Fibroblast of lung (primary cell): ENCODE measurements at regions not wholly inside any gene's neighbourhood (a gene's known extent, or its start where the extent isn't known, plus 50 kb on each side); places are given as distances from the start of the nearest gene placed in this dataset.

ENCODE experiments used
- DNase-seq, 2 donors: peaks; one replicate each; pipeline versions ENCODE4 v3.0.0 to v3.0.0-alpha.2; 2010; ENCODE audit warnings: low read depth in 2 of 2
- H2AFZ ChIP-seq: 2 replicates; pipeline ENCODE4 v1.5.1; 2012; ENCODE audit warnings: low read length, control low read depth, inconsistent platforms
- H3K27ac ChIP-seq: 2 replicates; pipeline ENCODE4 v1.5.1; 2011; ENCODE audit warnings: low read length, control low read depth; ENCODE audit not compliant: insufficient read depth
- H3K27me3 ChIP-seq: 2 replicates; pipeline ENCODE4 v1.5.1; 2011; ENCODE audit warnings: mild to moderate bottlenecking, low read length; ENCODE audit not compliant: control insufficient read depth, insufficient read depth
- H3K36me3 ChIP-seq: 2 replicates; pipeline ENCODE4 v1.5.1; 2011; ENCODE audit warnings: low read length; ENCODE audit not compliant: control insufficient read depth, insufficient read depth
- H3K4me1 ChIP-seq: 2 replicates; pipeline ENCODE4 v1.5.1; 2011; ENCODE audit warnings: low read length; ENCODE audit not compliant: control insufficient read depth, insufficient read depth; ENCODE audit errors: extremely low read depth
- H3K4me2 ChIP-seq: 2 replicates; pipeline ENCODE4 v1.5.1; 2011; ENCODE audit warnings: low read length, control low read depth; ENCODE audit not compliant: insufficient read depth; ENCODE audit errors: extremely low read depth
- H3K4me3 ChIP-seq, 4 experiments: fragments of 200-600 bp in 1 of 4; sonication (generic) in 1 of 4; replicated peaks in 1 of 4; 2 replicates each; pipeline ENCODE4 v1.5.1; 2011 to 2016; ENCODE audit warnings: low read length in 4 of 4, low read depth in 3 of 4, mild to moderate bottlenecking in 3 of 4, control low read depth in 2 of 4, inconsistent platforms in 1 of 4, mixed read lengths in 1 of 4; ENCODE audit not compliant: insufficient read depth in 1 of 4; ENCODE audit errors: control extremely low read depth in 1 of 4
- H3K79me2 ChIP-seq: 2 replicates; pipeline ENCODE4 v1.5.1; 2012; ENCODE audit warnings: mild to moderate bottlenecking, low read length, inconsistent platforms; ENCODE audit not compliant: control insufficient read depth, insufficient read depth
- H3K9ac ChIP-seq: 2 replicates; pipeline ENCODE4 v1.5.1; 2011; ENCODE audit warnings: mild to moderate bottlenecking, low read length, control low read depth; ENCODE audit not compliant: insufficient read depth
- H3K9me3 ChIP-seq: 2 replicates; pipeline ENCODE4 v1.5.1; 2012; ENCODE audit warnings: low read depth, low read length; ENCODE audit not compliant: control insufficient read depth, insufficient read depth
- H4K20me1 ChIP-seq: 2 replicates; pipeline ENCODE4 v1.5.1; 2011; ENCODE audit warnings: low read length; ENCODE audit not compliant: control insufficient read depth, insufficient read depth; ENCODE audit errors: extremely low read depth
- EZH2 ChIP-seq: IDR thresholded peaks from 2 replicates; pipeline ENCODE4 v1.5.1; 2012; ENCODE audit warnings: low read length, control low read depth, mild to moderate bottlenecking; ENCODE audit errors: missing control alignments
- TF ChIP-seq, protein P1 (sequence below), 2 donors: IDR thresholded peaks in 1 of 2; conservative IDR thresholded peaks in 1 of 2; 1 replicate in 1 of 2; 2 replicates in 1 of 2; pipeline ENCODE4 v1.5.1; 2011 to 2012; ENCODE audit warnings: low read length in 2 of 2, control low read depth in 1 of 2, inconsistent platforms in 1 of 2, low read depth in 1 of 2, mild to moderate bottlenecking in 1 of 2

DNA sequence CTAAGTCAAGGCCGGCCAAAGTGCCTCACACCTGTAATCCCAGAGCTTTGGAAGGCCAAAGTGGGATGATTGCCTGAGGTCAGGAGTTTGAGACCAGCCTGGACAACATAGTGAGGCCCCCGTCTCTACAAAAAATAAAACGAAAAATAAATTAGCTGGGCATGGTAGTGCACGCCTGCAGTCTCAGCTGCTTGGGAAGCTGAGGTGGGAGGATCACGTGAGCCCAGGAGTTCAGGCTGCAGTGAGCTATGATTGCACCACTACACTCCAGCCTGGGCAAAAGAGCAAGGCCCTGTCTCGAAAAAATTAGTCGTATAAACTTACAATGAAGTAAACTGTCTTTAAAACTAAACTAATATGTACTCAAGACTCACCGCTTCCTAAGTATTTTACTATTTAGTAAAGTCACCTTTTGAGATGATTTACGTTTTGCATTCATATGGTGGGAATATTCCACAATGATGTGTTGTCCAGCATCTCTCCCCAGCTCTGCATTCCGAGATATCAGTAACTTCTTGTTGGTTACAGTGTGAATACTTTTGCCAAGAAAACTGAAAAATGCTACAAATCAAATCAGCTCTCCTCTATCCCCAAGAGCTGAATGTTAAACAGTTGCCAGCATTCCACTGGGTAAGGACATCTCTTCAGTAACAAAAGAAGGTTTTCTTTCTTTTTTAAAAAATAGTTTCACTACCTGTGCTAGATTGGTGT is 84.9 kb upstream of the C21orf91 start:
- H3K4me2 ChIP-seq: no peak overlapping the region
- no peak overlapping the region for H2AFZ ChIP-seq
- H3K27ac ChIP-seq: no peak overlapping the region
- H3K9ac ChIP-seq: no peak overlapping the region
- DNase-seq: peak in 1 of 2 donors; percentile 77
- TF ChIP-seq, protein P1, sequence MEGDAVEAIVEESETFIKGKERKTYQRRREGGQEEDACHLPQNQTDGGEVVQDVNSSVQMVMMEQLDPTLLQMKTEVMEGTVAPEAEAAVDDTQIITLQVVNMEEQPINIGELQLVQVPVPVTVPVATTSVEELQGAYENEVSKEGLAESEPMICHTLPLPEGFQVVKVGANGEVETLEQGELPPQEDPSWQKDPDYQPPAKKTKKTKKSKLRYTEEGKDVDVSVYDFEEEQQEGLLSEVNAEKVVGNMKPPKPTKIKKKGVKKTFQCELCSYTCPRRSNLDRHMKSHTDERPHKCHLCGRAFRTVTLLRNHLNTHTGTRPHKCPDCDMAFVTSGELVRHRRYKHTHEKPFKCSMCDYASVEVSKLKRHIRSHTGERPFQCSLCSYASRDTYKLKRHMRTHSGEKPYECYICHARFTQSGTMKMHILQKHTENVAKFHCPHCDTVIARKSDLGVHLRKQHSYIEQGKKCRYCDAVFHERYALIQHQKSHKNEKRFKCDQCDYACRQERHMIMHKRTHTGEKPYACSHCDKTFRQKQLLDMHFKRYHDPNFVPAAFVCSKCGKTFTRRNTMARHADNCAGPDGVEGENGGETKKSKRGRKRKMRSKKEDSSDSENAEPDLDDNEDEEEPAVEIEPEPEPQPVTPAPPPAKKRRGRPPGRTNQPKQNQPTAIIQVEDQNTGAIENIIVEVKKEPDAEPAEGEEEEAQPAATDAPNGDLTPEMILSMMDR (conservative IDR thresholded peaks at IDR 0.05 in 1 of 2, IDR thresholded peaks at IDR 0.05 in 1 of 2; ENCODE audit: low read depth in 1 of 2, low read length in 2 of 2): no peak
- TF ChIP-seq EZH2: no peak
- H3K9me3 ChIP-seq: no peaks in the 10 kb centered on the region
- H3K27me3 ChIP-seq: no peaks in the 10 kb centered on the region
- no peaks in the 10 kb centered on the region for H3K4me1 ChIP-seq
- H3K36me3 ChIP-seq: no peaks in the 10 kb centered on the region
- no peaks in the 10 kb centered on the region for H3K79me2 ChIP-seq
- no peaks in the 10 kb centered on the region for H4K20me1 ChIP-seq
- no peak overlapping the region for H3K4me3 ChIP-seq

DNA sequence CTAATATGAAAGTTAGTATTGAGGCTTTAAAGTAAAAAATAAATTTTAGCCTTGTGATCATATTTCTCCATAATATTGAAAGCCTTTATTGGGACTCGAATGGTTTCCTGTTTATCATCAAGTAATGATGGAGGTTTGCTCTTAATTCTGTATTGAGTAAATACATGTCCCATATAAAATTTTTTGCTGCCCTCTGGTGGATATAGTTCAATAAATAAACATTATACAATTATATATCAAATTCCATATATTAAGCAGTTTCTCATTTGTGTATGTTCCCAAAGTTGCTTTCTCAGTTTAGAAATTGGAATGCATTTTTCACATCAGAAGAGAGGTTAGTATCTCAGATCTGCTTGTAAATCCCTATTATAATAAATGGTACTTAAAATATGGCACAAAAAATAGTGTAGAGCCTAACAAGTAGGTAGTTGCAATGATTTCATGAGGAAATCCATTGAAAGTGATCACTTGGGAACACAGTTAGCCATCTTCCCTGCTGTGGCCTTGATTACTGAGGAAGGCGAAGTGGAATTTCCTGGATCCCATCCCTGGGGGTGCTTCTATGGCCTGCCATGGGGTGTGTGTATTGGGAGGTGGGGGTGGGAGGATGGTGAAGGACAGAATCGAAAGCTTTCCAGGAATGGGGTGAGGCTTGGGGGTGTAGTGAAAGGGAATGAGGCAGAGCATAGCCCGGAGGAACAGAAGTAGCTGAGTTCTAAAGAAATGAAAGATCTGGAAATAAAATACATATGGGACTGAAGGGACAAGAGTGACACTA is 84.1 kb upstream of the C21orf91 start:
- no peaks in the 10 kb centered on the region for H4K20me1 ChIP-seq
- no peak overlapping the region for H3K4me3 ChIP-seq
- no peak overlapping the region for H3K9ac ChIP-seq
- no peak overlapping the region for H3K27ac ChIP-seq
- no peaks in the 10 kb centered on the region for H3K36me3 ChIP-seq
- no peaks in the 10 kb centered on the region for H3K27me3 ChIP-seq
- H2AFZ ChIP-seq: no peak overlapping the region
- no peaks in the 10 kb centered on the region for H3K4me1 ChIP-seq
- no peak overlapping the region for H3K4me2 ChIP-seq
- DNase-seq: peak; percentile 25 to 73
- no peaks in the 10 kb centered on the region for H3K9me3 ChIP-seq
- no peak for TF ChIP-seq EZH2
- no peaks in the 10 kb centered on the region for H3K79me2 ChIP-seq

DNA sequence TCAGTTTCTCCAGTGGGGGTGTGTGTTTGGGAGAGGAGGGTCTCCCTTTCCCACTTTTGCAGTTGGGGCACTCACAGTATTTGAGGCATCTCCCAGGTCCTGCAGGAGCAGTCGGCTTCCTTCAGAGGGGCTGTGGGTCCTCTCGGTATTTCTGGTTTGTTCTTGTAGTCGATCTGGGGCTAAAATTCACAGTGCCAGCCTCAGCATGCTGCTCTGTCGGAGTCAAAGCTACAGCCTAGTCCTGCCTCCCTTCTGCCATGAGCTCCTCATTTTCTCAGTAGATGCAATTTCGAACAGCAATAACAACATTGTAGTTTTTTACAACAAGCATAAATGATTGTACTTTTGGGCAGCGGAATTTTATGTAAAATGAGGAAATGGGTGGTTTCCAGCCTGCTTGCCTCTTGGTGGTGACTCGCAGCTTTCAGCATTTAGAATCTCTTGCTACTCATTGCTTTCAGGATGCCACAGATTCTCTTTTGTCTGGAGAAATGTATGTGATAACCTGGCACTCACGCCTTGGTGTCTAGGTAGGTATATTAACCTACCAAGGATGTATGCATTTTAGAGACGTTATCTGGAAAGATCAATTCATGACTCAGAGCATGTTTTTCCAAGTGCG is 82.4 kb upstream of the C21orf91 start:
- no peaks in the 10 kb centered on the region for H3K27me3 ChIP-seq
- DNase-seq: peak in 1 of 2 donors; percentile 35

More for the DNA sequence above, 82.4 kb upstream of the C21orf91 start:
- H3K79me2 ChIP-seq: no peaks in the 10 kb centered on the region
- H3K4me1 ChIP-seq: no peaks in the 10 kb centered on the region
- H3K27ac ChIP-seq: no peak overlapping the region
- no peaks in the 10 kb centered on the region for H3K36me3 ChIP-seq
- no peak overlapping the region for H3K9ac ChIP-seq
- no peak overlapping the region for H3K4me2 ChIP-seq
- TF ChIP-seq, protein P1 (conservative IDR thresholded peaks at IDR 0.05 in 1 of 2, IDR thresholded peaks at IDR 0.05 in 1 of 2; ENCODE audit: low read depth in 1 of 2, low read length in 2 of 2): no peak
- TF ChIP-seq EZH2: no peak
- H3K4me3 ChIP-seq: no peak overlapping the region
- no peak overlapping the region for H2AFZ ChIP-seq
- no peaks in the 10 kb centered on the region for H3K9me3 ChIP-seq
- no peaks in the 10 kb centered on the region for H4K20me1 ChIP-seq
